SHP77 treated with DMSO at 0.1 percent for 48 hours (cell line): ENCODE measurements at regions not wholly inside any gene's neighbourhood (a gene's known extent, or its start where the extent isn't known, plus 50 kb on each side); places are given as distances from the start of the nearest gene placed in this dataset.

Source experiments
- DNase-seq: peaks from one replicate; lab custom pipeline; 2025; lab: John Stamatoyannopoulos, UW

GRCh38 chr10:20981419-20981953 is 84.4 kb upstream of the NEBL start:
- DNase-seq: no peak

- no peak for DNase-seq
Observed at GRCh38 chr10:20978617-20979016, 81.5 kb upstream of the NEBL start.

- no peak for DNase-seq
Observed at GRCh38 chr10:20977300-20977699, 80.2 kb upstream of the NEBL start.

- DNase-seq: no peak
Observed at GRCh38 chr10:20976891-20977290, 79.8 kb upstream of the NEBL start.

GRCh38 chr10:20976390-20976789 is 79.3 kb upstream of the NEBL start:
- DNase-seq: no peak

GRCh38 chr10:20975236-20975635 is 78.1 kb upstream of the NEBL start:
- no peak for DNase-seq

- no peak for DNase-seq
Observed at GRCh38 chr10:20972925-20973324, 75.8 kb upstream of the NEBL start.

- no peak for DNase-seq
Observed at GRCh38 chr10:20971901-20972300, 74.8 kb upstream of the NEBL start.

GRCh38 chr10:20970708-20971107 is 73.6 kb upstream of the NEBL start:
- DNase-seq: no peak

GRCh38 chr10:20970044-20970443 is 72.9 kb upstream of the NEBL start:
- DNase-seq: no peak

GRCh38 chr10:20966426-20966825 is 69.3 kb upstream of the NEBL start:
- DNase-seq: no peak

- no peak for DNase-seq
Observed at GRCh38 chr10:20963721-20964595, 66.8 kb upstream of the NEBL start.

GRCh38 chr10:20963056-20963455 is 65.9 kb upstream of the NEBL start:
- no peak for DNase-seq

GRCh38 chr10:20962165-20962564 is 65.1 kb upstream of the NEBL start:
- no peak for DNase-seq

- no peak for DNase-seq
Observed at GRCh38 chr10:20959242-20959641, 62.1 kb upstream of the NEBL start.

- no peak for DNase-seq
Observed at GRCh38 chr10:20958764-20959163, 61.7 kb upstream of the NEBL start.

GRCh38 chr10:20958225-20958624 is 61.1 kb upstream of the NEBL start:
- DNase-seq: no peak

GRCh38 chr10:20957744-20958143 is 60.6 kb upstream of the NEBL start:
- DNase-seq: no peak

GRCh38 chr10:20956843-20957242 is 59.7 kb upstream of the NEBL start:
- no peak for DNase-seq

GRCh38 chr10:20955355-20955893 is 58.3 kb upstream of the NEBL start:
- no peak for DNase-seq

- DNase-seq: no peak
Observed at GRCh38 chr10:20954519-20954918, 57.4 kb upstream of the NEBL start.

- no peak for DNase-seq
Observed at GRCh38 chr10:20953120-20953519, 56.0 kb upstream of the NEBL start.

GRCh38 chr10:20949967-20950366 is 52.9 kb upstream of the NEBL start:
- DNase-seq: no peak
